Naive thymus-derived CD8-positive, alpha-beta T cell (primary cell): ENCODE measurements at regions not wholly inside any gene's neighbourhood (a gene's known extent, or its start where the extent isn't known, plus 50 kb on each side); places are given as distances from the start of the nearest gene placed in this dataset.
"Not testable (repeated sequence)": the region's sequence is repeated elsewhere in the genome, so short reads cannot be mapped to it uniquely, and the experiment has no call there.

Source experiments
- ATAC-seq, 2 donors: fragments of 150-1000 bp; cut with Tn5 transposase in 1 of 2; sonication (Bioruptor Pico), chemical (Tn5 transposase) in 1 of 2; 1 replicate in 1 of 2; 2 replicates in 1 of 2; pipeline ENCODE4 v1.10.0; 2021; ENCODE audit warnings: mild to moderate bottlenecking in 2 of 2, moderate library complexity in 2 of 2
- POLR2A ChIA-PET: fragments of 350-600 bp; sonication (Branson Sonifier 250); formaldehyde crosslinking; loops from one replicate; lab custom pipeline; 2021; ENCODE audit warnings: antibody characterized with exemption; lab: Charles Lee
- DNase-seq, 10 donors: peaks; one replicate each; pipeline versions ENCODE4 v3.0.0 to v3.0.0-alpha.2; 2020 to 2022
- H3K27ac Mint-ChIP-seq, 10 donors: one replicate each; pipeline ENCODE4 v1.8.0; 2020 to 2022; ENCODE audit warnings: mild to moderate bottlenecking in 10 of 10, mixed read lengths in 10 of 10, moderate library complexity in 4 of 10, inconsistent platforms in 1 of 10
- H3K27me3 Mint-ChIP-seq, 5 donors: one replicate each; pipeline ENCODE4 v1.8.0; 2021 to 2022; ENCODE audit warnings: mixed read lengths in 5 of 5
- H3K36me3 Mint-ChIP-seq, 3 donors: one replicate each; pipeline ENCODE4 v1.8.0; 2020 to 2022; ENCODE audit warnings: mixed read lengths in 3 of 3, mild to moderate bottlenecking in 2 of 3, inconsistent platforms in 1 of 3
- H3K4me1 Mint-ChIP-seq, 4 donors: one replicate each; pipeline ENCODE4 v1.8.0; 2021 to 2022; ENCODE audit warnings: mixed read lengths in 4 of 4
- H3K4me3 Mint-ChIP-seq, 10 donors: one replicate each; pipeline ENCODE4 v1.8.0; 2020 to 2022; ENCODE audit warnings: mild to moderate bottlenecking in 10 of 10, mixed read lengths in 10 of 10, moderate library complexity in 6 of 10, inconsistent platforms in 1 of 10
- H3K9me3 Mint-ChIP-seq, 9 donors: one replicate each; pipeline ENCODE4 v1.8.0; 2020 to 2022; ENCODE audit warnings: mixed read lengths in 9 of 9, mild to moderate bottlenecking in 3 of 9, inconsistent platforms in 1 of 9, moderate library complexity in 1 of 9

DNA sequence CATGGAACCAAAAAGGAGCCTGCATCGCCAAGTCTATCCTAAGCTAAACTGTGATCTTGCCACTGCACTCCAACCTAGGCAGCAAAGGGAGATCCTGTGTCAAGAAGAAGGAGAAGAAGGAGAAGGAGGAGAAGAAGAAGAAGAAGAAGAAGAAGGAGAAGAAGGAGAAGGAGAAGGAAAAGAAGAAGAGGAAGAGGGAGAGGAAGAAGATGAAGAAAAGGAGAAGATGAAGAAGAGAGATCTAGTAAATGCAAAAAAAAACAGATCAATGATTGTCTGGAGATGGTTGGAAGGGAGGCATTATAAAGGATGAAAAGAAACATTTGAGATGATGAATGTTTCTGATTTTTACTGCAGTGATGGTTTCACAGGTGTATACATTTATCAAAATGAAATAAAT is 1629.0 kb upstream of the PIK3C3 start:
- no peak overlapping the region for H3K27ac Mint-ChIP-seq
- no peaks in the 10 kb centered on the region for H3K27me3 Mint-ChIP-seq
- ATAC-seq (no peak), DNase-seq (no peak)
- POLR2A ChIA-PET: no interaction called here
- peaks cover 4 to 38% (median 12%) of the 10 kb centered on the region in 9 donors for H3K9me3 Mint-ChIP-seq
- H3K4me3 Mint-ChIP-seq: no peak overlapping the region
- H3K36me3 Mint-ChIP-seq: no peaks in the 10 kb centered on the region
- no peaks in the 10 kb centered on the region for H3K4me1 Mint-ChIP-seq

GRCh38 chr18:40314199-40314598 is 1640.8 kb upstream of the PIK3C3 start:
- peaks cover 0 to 20% (median 7%) of the 10 kb centered on the region in 9 donors for H3K9me3 Mint-ChIP-seq
- no peak for DNase-seq
- no peaks in the 10 kb centered on the region for H3K4me1 Mint-ChIP-seq
- no peak overlapping the region for H3K27ac Mint-ChIP-seq
- no peak for ATAC-seq
- POLR2A ChIA-PET: no interaction called here
- no peak overlapping the region for H3K4me3 Mint-ChIP-seq
- no peaks in the 10 kb centered on the region for H3K36me3 Mint-ChIP-seq
- no peaks in the 10 kb centered on the region for H3K27me3 Mint-ChIP-seq

GRCh38 chr18:40313030-40313642 is 1641.9 kb upstream of the PIK3C3 start:
- no peak overlapping the region for H3K4me3 Mint-ChIP-seq
- no peaks in the 10 kb centered on the region for H3K36me3 Mint-ChIP-seq
- no peaks in the 10 kb centered on the region for H3K4me1 Mint-ChIP-seq
- no peak overlapping the region for H3K27ac Mint-ChIP-seq
- DNase-seq: no peak
- no peak for ATAC-seq
- peaks cover 0 to 13% (median 5%) of the 10 kb centered on the region in 9 donors for H3K9me3 Mint-ChIP-seq
- no peaks in the 10 kb centered on the region for H3K27me3 Mint-ChIP-seq
- POLR2A ChIA-PET: no interaction called here

- H3K36me3 Mint-ChIP-seq: no peaks in the 10 kb centered on the region
- H3K27me3 Mint-ChIP-seq: no peaks in the 10 kb centered on the region
- ATAC-seq (no peak), DNase-seq (no peak)
- POLR2A ChIA-PET: no interaction called here
- no peak overlapping the region for H3K27ac Mint-ChIP-seq
- no peak overlapping the region for H3K4me3 Mint-ChIP-seq
- H3K9me3 Mint-ChIP-seq: peaks cover 4 to 10% (median 7%) of the 10 kb centered on the region in 9 donors
- no peaks in the 10 kb centered on the region for H3K4me1 Mint-ChIP-seq
Measured at GRCh38 chr18:40307627-40308026, 1647.4 kb upstream of the PIK3C3 start.

DNA sequence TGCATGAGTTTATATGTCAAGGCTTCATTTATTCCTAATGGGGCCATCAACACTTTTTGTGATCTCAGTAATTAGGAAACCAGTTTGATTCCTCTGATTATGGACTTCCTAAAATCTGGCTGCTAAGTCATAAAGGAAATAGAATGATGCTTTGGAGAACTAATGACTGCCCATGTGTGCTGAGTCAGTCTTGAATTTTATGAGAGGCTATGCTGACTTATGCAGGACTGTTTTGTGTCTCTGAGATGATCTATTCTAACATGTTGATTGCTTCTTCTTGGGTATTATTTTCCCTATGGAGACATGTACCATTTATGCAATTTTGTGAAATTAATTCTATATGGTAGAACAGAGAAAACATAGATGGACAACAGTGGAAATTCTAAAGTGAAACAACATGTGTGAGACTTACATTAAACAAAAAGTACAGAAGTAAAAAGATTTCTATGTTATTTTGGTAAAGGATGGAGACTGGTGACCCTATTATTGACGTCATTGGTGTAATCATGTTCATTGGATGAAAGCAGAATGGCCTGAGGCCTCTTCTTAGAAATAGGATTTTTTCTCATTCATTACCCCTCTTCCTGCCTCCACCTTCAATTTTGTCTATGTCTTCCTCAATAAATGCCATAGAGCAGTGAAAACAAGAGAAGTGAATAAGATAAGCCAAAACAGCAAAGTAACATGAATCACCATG is 1658.2 kb upstream of the PIK3C3 start:
- DNase-seq: no peak
- no peaks in the 10 kb centered on the region for H3K36me3 Mint-ChIP-seq
- no peak overlapping the region for H3K4me3 Mint-ChIP-seq
- H3K4me1 Mint-ChIP-seq: no peaks in the 10 kb centered on the region
- ATAC-seq: no peak
- H3K27me3 Mint-ChIP-seq: no peaks in the 10 kb centered on the region
- POLR2A ChIA-PET: no interaction called here
- H3K9me3 Mint-ChIP-seq: peaks cover 0 to 20% (median 11%) of the 10 kb centered on the region in 9 donors
- no peak overlapping the region for H3K27ac Mint-ChIP-seq

DNA sequence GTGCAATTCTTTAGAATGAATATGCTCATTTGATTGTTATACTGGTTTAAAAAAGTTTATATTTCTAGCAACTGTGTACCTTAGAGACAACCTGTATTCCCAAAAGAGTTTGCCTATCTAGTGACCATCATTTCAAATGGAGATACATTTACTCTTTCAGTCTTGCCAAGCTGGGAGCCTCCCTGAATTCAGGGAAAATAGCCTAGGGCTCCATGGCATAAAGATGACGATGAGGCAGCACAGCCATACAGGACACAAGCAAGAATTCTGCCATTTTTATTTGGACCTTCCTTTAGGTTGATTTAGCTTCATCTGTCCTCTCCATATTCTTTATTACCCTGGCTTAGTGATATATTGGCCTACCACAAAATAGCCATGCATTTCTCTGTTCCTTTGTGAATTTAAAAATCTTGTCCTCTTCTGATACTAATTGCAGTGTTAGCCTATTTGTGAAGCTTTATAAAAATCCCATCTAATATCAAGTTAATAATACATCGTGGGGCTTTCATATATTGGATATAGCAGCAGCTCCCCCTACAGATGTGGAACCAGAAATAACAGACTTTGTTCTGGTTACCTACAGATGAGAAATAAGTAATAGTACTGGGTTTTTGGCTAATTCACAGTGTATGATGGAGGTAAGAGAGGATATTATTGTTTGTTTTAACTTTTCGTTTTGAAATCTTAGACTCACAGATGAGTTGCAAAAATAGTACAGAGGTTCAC is 1661.9 kb upstream of the PIK3C3 start:
- Mint-ChIP-seq H3K9me3 (peaks cover 0 to 35% (median 8%) of the 10 kb centered on the region in 9 donors), H3K27ac (no peak overlapping the region), H3K36me3 (no peaks in the 10 kb centered on the region), H3K4me1 (no peaks in the 10 kb centered on the region), H3K27me3 (no peaks in the 10 kb centered on the region), H3K4me3 (no peak overlapping the region)
- ATAC-seq (no peak), DNase-seq (no peak)
- POLR2A ChIA-PET: no interaction called here

DNA sequence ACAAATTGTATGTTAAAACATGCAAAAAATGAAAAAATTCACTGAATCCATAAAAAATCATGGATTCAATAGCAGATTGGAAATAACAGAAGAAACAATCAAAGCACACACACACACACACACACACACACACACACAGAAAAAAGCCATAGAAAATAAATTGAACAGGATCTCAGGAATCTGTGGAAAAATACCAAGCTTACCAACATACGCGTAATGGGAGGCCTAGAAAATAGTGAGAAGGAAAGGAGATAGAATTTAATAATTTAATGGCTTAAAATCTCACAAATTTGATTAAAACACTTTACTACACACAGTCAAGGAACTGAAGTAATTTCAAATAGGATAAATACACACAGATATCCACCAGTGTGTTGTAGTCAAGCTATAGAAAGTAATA is 1671.5 kb upstream of the PIK3C3 start:
- Mint-ChIP-seq H3K4me3 (no peak overlapping the region), H3K27me3 (no peaks in the 10 kb centered on the region), H3K9me3 (peaks cover 4 to 29% (median 9%) of the 10 kb centered on the region in 9 donors), H3K4me1 (no peaks in the 10 kb centered on the region), H3K36me3 (peaks cover 0 to 6% (median 0%) of the 10 kb centered on the region in 3 donors), H3K27ac (no peak overlapping the region)
- ATAC-seq (no peak), DNase-seq (no peak)
- POLR2A ChIA-PET: no interaction called here

- H3K27ac Mint-ChIP-seq, H3K4me3 Mint-ChIP-seq, POLR2A ChIA-PET, H3K4me1 Mint-ChIP-seq, DNase-seq, H3K27me3 Mint-ChIP-seq, ATAC-seq: not testable (repeated sequence)
- Mint-ChIP-seq H3K36me3 (peaks cover 0 to 11% (median 0%) of the 10 kb centered on the region in 3 donors), H3K9me3 (peaks cover 6 to 49% (median 14%) of the 10 kb centered on the region in 9 donors)
Measured at GRCh38 chr18:40281356-40281755, 1673.7 kb upstream of the PIK3C3 start.

- peaks cover 3 to 37% (median 5%) of the 10 kb centered on the region in 9 donors for H3K9me3 Mint-ChIP-seq
- ATAC-seq (no peak), DNase-seq (no peak)
- no peak overlapping the region for H3K27ac Mint-ChIP-seq
- POLR2A ChIA-PET: no interaction called here
- H3K4me3 Mint-ChIP-seq: no peak overlapping the region
- no peaks in the 10 kb centered on the region for H3K4me1 Mint-ChIP-seq
- peaks cover 0 to 6% (median 0%) of the 10 kb centered on the region in 3 donors for H3K36me3 Mint-ChIP-seq
- no peaks in the 10 kb centered on the region for H3K27me3 Mint-ChIP-seq
Measured at GRCh38 chr18:40274618-40275196, 1680.3 kb upstream of the PIK3C3 start.

DNA sequence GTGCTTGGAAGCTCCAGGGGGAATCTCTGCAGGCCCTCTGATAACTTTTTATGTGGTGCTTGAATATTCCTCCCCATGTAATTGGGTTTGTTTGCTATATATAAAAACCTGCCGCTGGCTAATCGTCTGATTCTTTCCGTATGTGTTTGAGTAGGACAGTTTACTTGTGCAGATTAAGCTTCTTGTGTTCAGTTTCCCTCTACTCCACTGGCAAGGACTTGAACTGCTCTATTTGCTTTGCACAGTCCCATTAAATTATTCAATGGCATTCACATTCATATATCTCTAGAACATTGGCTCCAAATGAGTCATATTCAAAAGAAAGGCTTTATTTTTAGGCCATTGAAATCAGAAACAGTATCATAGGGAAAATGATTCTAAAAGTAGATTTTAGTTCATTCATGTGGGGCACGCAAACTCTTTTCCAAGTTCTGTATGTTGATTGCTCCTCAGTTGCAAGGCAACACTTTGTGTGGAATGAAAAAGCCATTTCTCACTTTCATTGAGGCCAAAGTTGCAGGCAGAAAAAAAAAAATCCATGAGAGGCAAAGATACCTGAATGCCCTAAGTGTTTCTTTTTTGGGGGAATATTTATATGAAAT is 1682.3 kb upstream of the PIK3C3 start:
- ATAC-seq (no peak), DNase-seq (no peak)
- no peak overlapping the region for H3K4me3 Mint-ChIP-seq
- no peaks in the 10 kb centered on the region for H3K27me3 Mint-ChIP-seq
- no peak overlapping the region for H3K27ac Mint-ChIP-seq
- no peaks in the 10 kb centered on the region for H3K4me1 Mint-ChIP-seq
- peaks cover 0 to 6% (median 0%) of the 10 kb centered on the region in 3 donors for H3K36me3 Mint-ChIP-seq
- peaks cover 3 to 44% (median 8%) of the 10 kb centered on the region in 9 donors for H3K9me3 Mint-ChIP-seq
- POLR2A ChIA-PET: no interaction called here

GRCh38 chr18:40259115-40259835 is 1695.8 kb upstream of the PIK3C3 start:
- Mint-ChIP-seq H3K4me3 (no peak overlapping the region), H3K9me3 (peaks cover 0 to 19% (median 5%) of the 10 kb centered on the region in 9 donors), H3K27ac (no peak overlapping the region), H3K4me1 (no peaks in the 10 kb centered on the region), H3K27me3 (no peaks in the 10 kb centered on the region), H3K36me3 (no peaks in the 10 kb centered on the region)
- ATAC-seq (no peak), DNase-seq (no peak)
- POLR2A ChIA-PET: no interaction called here

- Mint-ChIP-seq H3K27ac (no peak overlapping the region), H3K9me3 (peaks cover 0 to 23% (median 8%) of the 10 kb centered on the region in 9 donors), H3K36me3 (no peaks in the 10 kb centered on the region), H3K4me1 (no peaks in the 10 kb centered on the region), H3K27me3 (no peaks in the 10 kb centered on the region), H3K4me3 (no peak overlapping the region)
- POLR2A ChIA-PET: no interaction called here
- ATAC-seq (no peak), DNase-seq (no peak)
Measured at GRCh38 chr18:40258311-40258710, 1696.7 kb upstream of the PIK3C3 start.
